Nucleus accumbens (tissue), 56 donors: ENCODE measurements at regions not wholly inside any gene's neighbourhood (a gene's known extent, or its start where the extent isn't known, plus 50 kb on each side); places are given as distances from the start of the nearest gene placed in this dataset.

ENCODE experiments used
- DNase-seq, 56 donors: peaks; one replicate each; lab custom pipeline; 2025; lab: John Stamatoyannopoulos, UW

- DNase-seq, result no peak
Measured at GRCh38 chr10:16341637-16342036, 95.2 kb upstream of the PTER start.

GRCh38 chr10:16348891-16349290, 87.9 kb upstream of the PTER start:
- no peak for DNase-seq

- no peak for DNase-seq
Measured at GRCh38 chr10:16352146-16352545, 84.7 kb upstream of the PTER start.

- DNase-seq, result no peak
Measured at GRCh38 chr10:16360001-16360400, 76.8 kb upstream of the PTER start.

- DNase-seq, result no peak
Measured at GRCh38 chr10:16360425-16360824, 76.4 kb upstream of the PTER start.

GRCh38 chr10:16361086-16361485, 75.7 kb upstream of the PTER start:
- no peak for DNase-seq

- no peak for DNase-seq
Measured at GRCh38 chr10:16363741-16364140, 73.1 kb upstream of the PTER start.

- no peak for DNase-seq
Measured at GRCh38 chr10:16367621-16368292, 69.1 kb upstream of the PTER start.

- DNase-seq, result no peak
Measured at GRCh38 chr10:16381083-16381482, 55.7 kb upstream of the PTER start.

GRCh38 chr10:16384021-16384420, 52.8 kb upstream of the PTER start:
- DNase-seq, result peak in 4 of 56 donors; percentile 1 to 5 (median 3)

- DNase-seq, result no peak
Measured at GRCh38 chr10:16386855-16387254, 50.0 kb upstream of the PTER start.
